ENCODE measurements at regions not wholly inside any gene's neighbourhood (a gene's known extent, or its start where the extent isn't known, plus 50 kb on each side); places are given as distances from the start of the nearest gene placed in this dataset.

DNA sequence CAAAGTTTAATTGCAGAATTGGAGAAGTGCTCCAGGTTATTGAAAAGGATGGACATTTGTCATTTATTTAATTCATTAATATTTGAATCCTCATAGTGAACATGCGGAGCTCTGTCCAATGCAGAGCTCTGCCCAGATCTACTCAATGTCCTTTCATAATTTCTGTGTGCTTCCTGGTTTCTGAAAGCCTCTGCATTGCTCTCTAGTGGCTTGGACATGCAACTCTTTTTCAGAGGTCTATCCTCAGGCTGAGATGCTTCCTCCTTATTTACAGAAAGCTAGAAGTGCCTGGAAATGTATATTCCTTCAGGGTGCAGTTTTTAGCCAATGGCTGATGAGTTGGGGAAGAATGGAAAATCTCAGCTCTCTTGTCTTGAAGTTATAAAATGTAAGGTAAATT lies 786.1 kb upstream of the AADAT start:
- Histone ChIP-seq H3K9me1 (replicated peaks; ENCODE audit: control insufficient read depth, extremely low read depth, insufficient read depth, low read length) (no peaks in the 10 kb centered on the region), H4K20me1 (replicated peaks; ENCODE audit: control insufficient read depth, extremely low read depth, insufficient read depth, low read length) (no peaks in the 10 kb centered on the region), H3K79me2 (ENCODE audit: control insufficient read depth, insufficient read depth, low read length) (no peaks in the 10 kb centered on the region), H3K9me3 (replicated peaks; ENCODE audit: control insufficient read depth, insufficient read depth, low read length) (peaks cover 2% of the 10 kb centered on the region), H3K4me1 (ENCODE audit: control insufficient read depth, extremely low read depth, insufficient read depth, low read length) (no peaks in the 10 kb centered on the region), H2AFZ (ENCODE audit: low read depth, low read length) (no peak overlapping the region), H3K9ac (replicated peaks; ENCODE audit: extremely low read depth, insufficient read depth, low read length) (no peak overlapping the region), H3K4me3 (replicated peaks in 1 of 3; ENCODE audit: insufficient read depth in 1 of 3, low read depth in 1 of 3, low read length in 3 of 3) (no peak overlapping the region), H3K27me3 (ENCODE audit: control insufficient read depth in 2 of 2, insufficient read depth in 2 of 2, low read length in 2 of 2) (no peaks in the 10 kb centered on the region), H3K36me3 (ENCODE audit: control insufficient read depth in 2 of 2, extremely low read depth in 1 of 2, insufficient read depth in 2 of 2, low read length in 2 of 2) (no peaks in the 10 kb centered on the region), H3K27ac (ENCODE audit: insufficient read depth, low read depth, low read length) (no peak overlapping the region), H3K4me2 (ENCODE audit: insufficient read depth, low read length) (no peak overlapping the region)
- intact Hi-C loops (cut with micrococcal nuclease): no loop called here
- no peak for TF ChIP-seq MYC (IDR thresholded peaks at IDR 0.05; ENCODE audit: low read depth, low read length)
- TF ChIP-seq, protein P1, sequence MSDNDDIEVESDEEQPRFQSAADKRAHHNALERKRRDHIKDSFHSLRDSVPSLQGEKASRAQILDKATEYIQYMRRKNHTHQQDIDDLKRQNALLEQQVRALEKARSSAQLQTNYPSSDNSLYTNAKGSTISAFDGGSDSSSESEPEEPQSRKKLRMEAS (IDR thresholded peaks at IDR 0.05; ENCODE audit: insufficient read depth, insufficient read length): no peak
- no peak for TF ChIP-seq EZH2 (IDR thresholded peaks at IDR 0.05; ENCODE audit: borderline replicate concordance, low read depth, low read length, severe bottlenecking)
- no peak for TF ChIP-seq GATA2 (IDR thresholded peaks at IDR 0.05; ENCODE audit: insufficient read depth, insufficient read length, low read depth, low read length)
- TF ChIP-seq FOS (IDR thresholded peaks at IDR 0.05; ENCODE audit: borderline replicate concordance, insufficient read depth, low read length): no peak
- CTCF ChIA-PET: no interaction called here
- POLR2A ChIA-PET: no interaction called here
- no TSS peak for BruUV-seq (replicated peaks)
- FAIRE-seq (no peak), DNase-seq (ENCODE audit: low read depth, low spot score) (no peak)
- dilution Hi-C loops (cut with MboI; ENCODE audit: extremely low pct_ligation_motif_present, low sequenced_read_pairs): no loop called here

DNA sequence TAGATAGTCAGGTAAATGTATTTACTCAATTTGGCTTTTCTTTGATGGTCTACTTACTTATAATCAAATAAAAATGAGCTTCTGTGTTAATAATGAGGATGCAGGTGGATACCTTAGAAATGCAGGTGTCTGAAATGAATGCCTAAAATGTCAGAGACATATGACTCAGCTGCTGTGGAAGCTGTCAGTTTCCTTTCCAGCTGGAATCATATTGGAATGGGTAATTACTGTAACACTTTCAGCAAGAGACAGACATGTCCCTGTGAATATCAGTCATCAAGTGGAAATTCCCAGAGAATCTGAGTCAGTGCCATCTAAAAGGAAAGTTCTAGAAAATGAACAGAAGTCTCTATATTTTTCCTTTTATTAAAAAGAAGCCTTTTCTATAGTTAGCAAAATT lies 783.0 kb upstream of the AADAT start:
- Histone ChIP-seq H3K27ac (ENCODE audit: insufficient read depth, low read depth, low read length) (no peak overlapping the region), H3K9me3 (replicated peaks; ENCODE audit: control insufficient read depth, insufficient read depth, low read length) (peaks cover 4% of the 10 kb centered on the region), H3K4me3 (replicated peaks in 1 of 3; ENCODE audit: insufficient read depth in 1 of 3, low read depth in 1 of 3, low read length in 3 of 3) (no peak overlapping the region), H4K20me1 (replicated peaks; ENCODE audit: control insufficient read depth, extremely low read depth, insufficient read depth, low read length) (no peaks in the 10 kb centered on the region), H3K4me2 (ENCODE audit: insufficient read depth, low read length) (no peak overlapping the region), H3K9me1 (replicated peaks; ENCODE audit: control insufficient read depth, extremely low read depth, insufficient read depth, low read length) (no peaks in the 10 kb centered on the region), H3K4me1 (ENCODE audit: control insufficient read depth, extremely low read depth, insufficient read depth, low read length) (no peaks in the 10 kb centered on the region), H2AFZ (ENCODE audit: low read depth, low read length) (no peak overlapping the region), H3K79me2 (ENCODE audit: control insufficient read depth, insufficient read depth, low read length) (no peaks in the 10 kb centered on the region), H3K27me3 (ENCODE audit: control insufficient read depth in 2 of 2, insufficient read depth in 2 of 2, low read length in 2 of 2) (no peaks in the 10 kb centered on the region), H3K9ac (replicated peaks; ENCODE audit: extremely low read depth, insufficient read depth, low read length) (no peak overlapping the region), H3K36me3 (ENCODE audit: control insufficient read depth in 2 of 2, extremely low read depth in 1 of 2, insufficient read depth in 2 of 2, low read length in 2 of 2) (no peaks in the 10 kb centered on the region)
- POLR2A ChIA-PET: no interaction called here
- DNase-seq (ENCODE audit: low read depth, low spot score): no peak
- FAIRE-seq: no peak
- TF ChIP-seq, protein P2, sequence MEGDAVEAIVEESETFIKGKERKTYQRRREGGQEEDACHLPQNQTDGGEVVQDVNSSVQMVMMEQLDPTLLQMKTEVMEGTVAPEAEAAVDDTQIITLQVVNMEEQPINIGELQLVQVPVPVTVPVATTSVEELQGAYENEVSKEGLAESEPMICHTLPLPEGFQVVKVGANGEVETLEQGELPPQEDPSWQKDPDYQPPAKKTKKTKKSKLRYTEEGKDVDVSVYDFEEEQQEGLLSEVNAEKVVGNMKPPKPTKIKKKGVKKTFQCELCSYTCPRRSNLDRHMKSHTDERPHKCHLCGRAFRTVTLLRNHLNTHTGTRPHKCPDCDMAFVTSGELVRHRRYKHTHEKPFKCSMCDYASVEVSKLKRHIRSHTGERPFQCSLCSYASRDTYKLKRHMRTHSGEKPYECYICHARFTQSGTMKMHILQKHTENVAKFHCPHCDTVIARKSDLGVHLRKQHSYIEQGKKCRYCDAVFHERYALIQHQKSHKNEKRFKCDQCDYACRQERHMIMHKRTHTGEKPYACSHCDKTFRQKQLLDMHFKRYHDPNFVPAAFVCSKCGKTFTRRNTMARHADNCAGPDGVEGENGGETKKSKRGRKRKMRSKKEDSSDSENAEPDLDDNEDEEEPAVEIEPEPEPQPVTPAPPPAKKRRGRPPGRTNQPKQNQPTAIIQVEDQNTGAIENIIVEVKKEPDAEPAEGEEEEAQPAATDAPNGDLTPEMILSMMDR (IDR thresholded peaks at IDR 0.05; ENCODE audit: extremely low read depth in 1 of 2, insufficient read depth in 1 of 2, low read depth in 1 of 2, low read length in 2 of 2): no peak
- no peak for TF ChIP-seq POLR2A (IDR thresholded peaks at IDR 0.05; ENCODE audit: low read depth, low read length)
- TF ChIP-seq, protein P1 (IDR thresholded peaks at IDR 0.05; ENCODE audit: insufficient read depth, insufficient read length): no peak
- TF ChIP-seq POLR2AphosphoS5 (IDR thresholded peaks at IDR 0.05; ENCODE audit: insufficient read depth, low read depth, low read length): no peak
- TF ChIP-seq GATA2 (IDR thresholded peaks at IDR 0.05; ENCODE audit: insufficient read depth, insufficient read length, low read depth, low read length): no peak
- TF ChIP-seq MYC (IDR thresholded peaks at IDR 0.05; ENCODE audit: low read depth, low read length): no peak
- no peak for TF ChIP-seq EZH2 (IDR thresholded peaks at IDR 0.05; ENCODE audit: borderline replicate concordance, low read depth, low read length, severe bottlenecking)
- TF ChIP-seq FOS (IDR thresholded peaks at IDR 0.05; ENCODE audit: borderline replicate concordance, insufficient read depth, low read length): no peak
- TF ChIP-seq JUN (IDR thresholded peaks at IDR 0.05; ENCODE audit: borderline replicate concordance, insufficient read depth, insufficient read length, low read depth): no peak
- intact Hi-C loops (cut with micrococcal nuclease) (no loop called here), dilution Hi-C loops (cut with MboI; ENCODE audit: extremely low pct_ligation_motif_present, low sequenced_read_pairs) (no loop called here)
- no TSS peak for BruUV-seq (replicated peaks)
- CTCF ChIA-PET: no interaction called here
